Activated T-cell treated with anti-CD3 and anti-CD28 coated beads, Interleukin-2, amount 50 U/mL, for 1 hour (primary cell): ENCODE measurements at regions not wholly inside any gene's neighbourhood (a gene's known extent, or its start where the extent isn't known, plus 50 kb on each side); places are given as distances from the start of the nearest gene placed in this dataset.

Experiments
- DNase-seq: peaks from one replicate; pipeline ENCODE4 v3.0.0-alpha.2; 2020

DNA sequence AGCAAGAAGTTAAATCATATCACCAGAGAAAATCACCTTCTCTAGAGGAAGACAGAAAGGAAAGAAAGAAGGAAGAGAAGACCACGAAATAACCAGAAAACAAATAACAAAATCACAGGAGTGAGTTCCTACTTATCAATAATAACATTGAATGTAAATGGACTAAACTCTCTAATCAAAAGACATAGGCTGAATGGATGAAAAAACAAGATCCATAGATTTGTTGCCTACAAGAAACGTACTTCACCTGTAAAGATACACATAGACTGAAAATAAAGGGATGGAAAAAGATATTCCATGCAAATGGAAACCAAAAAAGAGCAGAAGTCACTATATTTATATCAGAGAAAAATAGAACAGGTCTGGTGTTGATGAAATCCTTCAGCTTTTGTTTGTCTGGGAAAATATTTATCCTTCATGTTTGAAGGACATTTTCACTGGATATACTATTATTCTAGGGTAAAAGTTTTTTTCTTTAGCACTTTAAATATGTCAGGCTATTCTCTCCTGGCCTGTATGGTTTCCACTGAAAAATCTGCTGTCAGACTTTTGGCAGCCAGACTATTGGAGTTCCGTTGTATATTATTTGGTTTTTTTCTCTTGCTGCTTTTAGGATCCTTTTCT is 202.5 kb upstream of the DUSP10 start:
- no peak for DNase-seq

DNA sequence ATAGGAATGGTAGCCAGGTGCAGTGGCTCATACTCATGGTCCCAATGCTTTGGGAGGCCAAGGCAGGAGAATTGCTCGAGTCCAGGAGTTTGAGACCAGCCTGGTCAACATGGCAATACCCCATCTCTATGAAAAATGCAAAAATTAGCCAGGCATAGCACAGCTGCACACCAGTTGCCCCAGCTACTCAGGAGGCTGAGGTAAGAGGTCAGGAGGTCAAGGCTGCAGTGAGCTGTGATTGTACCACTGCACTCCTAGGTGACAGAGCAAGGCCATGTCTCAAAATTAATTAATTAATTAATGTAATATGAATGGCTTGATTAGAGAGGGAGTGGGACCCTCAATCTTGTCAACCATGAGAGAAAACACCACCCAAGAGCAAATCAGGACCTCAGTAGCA is 198.7 kb upstream of the DUSP10 start:
- no peak for DNase-seq

DNA sequence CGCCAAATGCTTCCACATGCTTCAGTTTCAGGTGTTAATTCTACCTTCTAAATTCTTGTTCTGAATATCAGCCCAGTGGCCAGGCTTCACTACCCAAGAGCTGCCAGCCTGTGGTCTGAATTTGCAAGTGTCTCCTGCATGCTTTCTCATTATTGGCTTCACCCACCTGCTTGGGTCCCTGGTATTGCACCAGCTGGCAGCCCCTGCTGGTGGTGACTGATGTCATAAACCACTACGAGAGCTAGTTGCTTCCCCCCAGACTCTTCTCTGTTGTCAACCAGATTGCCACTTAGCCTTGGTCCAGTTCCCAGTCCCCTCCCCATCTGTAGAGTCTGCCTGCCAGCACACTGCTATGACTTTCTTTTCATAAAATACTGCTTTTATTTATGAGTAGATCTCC is 197.7 kb upstream of the DUSP10 start:
- DNase-seq = no peak

DNA sequence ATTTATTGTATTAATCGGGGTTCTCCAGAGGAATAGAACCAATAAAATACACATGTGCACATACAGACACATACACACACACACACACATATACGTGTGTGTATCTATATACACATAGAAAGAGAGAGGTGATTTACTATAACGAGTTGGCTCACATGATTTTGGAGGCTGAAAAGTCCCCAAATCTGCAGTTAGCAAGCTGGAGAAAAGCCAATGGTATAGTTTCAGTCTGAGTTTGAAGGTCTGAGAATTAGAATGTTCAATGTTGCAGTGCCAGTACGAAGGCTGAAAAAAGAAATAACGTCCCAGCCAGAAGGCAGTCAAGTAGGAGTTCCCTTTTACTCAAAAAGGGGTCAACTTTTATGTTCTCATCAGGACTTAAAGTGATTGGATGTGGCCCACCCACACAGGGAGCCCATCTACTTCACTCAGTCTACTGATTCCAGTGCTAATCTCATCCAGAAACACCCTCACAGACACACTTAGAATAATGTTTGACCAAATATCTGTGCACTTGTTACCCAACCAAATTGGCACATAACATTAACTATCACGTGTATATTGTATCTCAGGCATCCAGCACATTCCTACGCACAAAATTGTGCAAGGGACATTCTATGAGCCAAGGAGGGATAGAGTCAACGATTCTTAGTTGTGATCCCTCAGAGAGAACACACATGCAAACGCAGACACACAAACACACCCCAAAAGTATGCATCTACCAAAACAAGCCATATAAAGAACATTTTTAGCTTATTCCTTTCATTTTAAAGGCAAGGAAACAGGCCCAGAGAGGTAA is 195.5 kb upstream of the DUSP10 start:
- no peak for DNase-seq

DNA sequence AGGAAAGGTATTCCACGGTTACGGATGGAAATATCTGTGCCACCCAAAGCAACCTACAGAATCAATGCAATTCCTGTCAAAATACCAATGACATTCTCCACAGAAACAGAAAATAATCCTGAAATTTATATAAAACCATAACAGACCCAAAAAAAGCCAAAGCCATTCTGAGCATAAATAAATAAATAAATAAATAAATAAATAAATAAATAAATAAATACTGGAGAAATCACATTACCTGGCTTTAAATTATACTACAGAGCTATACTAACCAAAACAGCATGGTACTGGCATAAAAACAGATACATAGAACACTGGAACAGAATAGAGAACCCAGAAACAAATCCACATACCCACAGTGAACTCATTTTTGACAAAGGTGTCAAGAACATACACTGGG is 191.9 kb upstream of the DUSP10 start:
- DNase-seq = no peak

DNA sequence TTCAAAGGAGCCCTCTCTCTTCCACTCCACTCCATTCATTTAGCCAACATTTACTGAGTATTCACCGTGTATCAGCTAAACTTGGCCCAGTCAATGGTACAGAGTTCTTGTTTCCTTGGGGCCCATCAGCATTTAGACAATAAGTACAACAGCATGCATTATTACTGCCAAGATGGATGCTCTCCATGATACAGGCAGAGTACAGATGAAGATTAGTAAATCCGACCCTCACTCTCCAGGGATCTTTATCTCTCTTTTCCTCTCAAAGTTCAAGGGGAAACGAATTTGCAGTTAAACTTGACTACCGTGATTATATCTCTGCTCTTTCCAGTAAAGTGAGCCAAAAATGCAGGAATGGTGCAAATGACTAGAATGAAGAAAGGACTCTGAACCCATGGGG is 184.6 kb upstream of the DUSP10 start:
- no peak for DNase-seq

DNA sequence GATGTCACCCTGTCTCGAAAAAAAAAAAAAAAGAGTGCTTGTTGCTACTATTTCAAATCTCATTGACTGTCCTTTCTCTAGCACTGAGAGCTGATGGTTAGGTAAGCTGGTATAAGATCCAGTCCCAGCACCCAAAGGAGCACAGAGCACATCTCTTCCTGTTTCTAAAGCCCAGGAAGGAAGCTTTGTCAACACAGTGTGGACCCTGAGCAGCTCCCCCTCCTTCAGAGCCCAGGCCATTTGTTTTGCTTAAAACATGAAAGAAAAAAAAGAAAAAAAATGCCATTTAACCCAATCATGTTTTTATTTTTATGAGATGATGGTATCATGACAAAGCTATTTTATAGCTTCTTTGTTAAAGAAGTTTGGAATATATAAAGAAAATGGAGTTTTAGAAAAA is 184.1 kb upstream of the DUSP10 start:
- no peak for DNase-seq

DNA sequence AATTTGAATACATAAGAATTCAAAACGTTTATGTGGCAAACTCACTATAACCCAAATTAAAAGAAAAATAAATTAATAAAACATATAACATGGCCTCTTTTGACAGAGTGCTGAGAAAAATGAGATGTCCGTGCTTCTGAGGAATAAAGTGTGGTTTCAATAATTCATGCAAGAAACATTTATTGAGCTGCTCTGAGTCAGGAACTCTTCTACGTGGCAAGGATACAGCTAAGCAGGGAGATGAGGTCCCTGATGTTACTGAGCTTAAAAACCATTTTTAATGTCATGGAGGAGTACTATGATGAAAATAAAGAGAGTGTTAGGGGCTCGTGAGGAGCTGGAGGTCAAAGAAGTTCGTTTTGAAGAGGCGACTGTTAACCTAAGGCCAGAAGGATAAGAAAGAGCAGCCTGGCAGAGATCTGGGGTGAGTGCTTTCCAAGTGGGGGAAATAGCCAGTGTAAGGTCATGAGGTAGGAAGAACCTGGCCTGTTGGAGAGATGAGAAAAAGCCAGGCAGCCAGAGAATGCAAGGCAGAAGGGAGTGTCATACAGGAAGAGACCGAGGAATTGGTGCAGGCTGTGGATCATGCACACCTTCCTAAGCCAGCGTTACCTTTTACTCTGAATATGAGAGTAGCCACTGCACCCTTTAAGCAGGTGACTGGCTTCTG is 182.2 kb upstream of the DUSP10 start:
- DNase-seq = no peak

DNA sequence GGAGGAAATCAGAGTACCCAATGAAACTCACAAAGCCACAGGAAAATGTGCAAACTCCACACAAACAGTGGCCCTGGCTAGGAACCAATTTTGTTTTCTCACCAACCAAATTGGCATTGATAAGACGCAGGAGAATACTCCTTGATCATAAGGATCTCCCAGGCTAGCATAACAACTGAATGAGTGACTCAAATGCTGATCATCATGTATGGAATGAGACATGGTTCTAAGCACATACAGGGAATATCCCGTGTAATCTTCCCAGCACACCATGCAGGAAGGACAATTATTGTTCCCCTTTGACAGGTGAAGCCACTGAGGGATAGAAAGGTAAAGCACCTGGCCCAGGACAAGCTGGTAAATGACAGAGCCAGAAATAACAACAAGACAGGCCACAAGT is 180.0 kb upstream of the DUSP10 start:
- DNase-seq = no peak

DNA sequence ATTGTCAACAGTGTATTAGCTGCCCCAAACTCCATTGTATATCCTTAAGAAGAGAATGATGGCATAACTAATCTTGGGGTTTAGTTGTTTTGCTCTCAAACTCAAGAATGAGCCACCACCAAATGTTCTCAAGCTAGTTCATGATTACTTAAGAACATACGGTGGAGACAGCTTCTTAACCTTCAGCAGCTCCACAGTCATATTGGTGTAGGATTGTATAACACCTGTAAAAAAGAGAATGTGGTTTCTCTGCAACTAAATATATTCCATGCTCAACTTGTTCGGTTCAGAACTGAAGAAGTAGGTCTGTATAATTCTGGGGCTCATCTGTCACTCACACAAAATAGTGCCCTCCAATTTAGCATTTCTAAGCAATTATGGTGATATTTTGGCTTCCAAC is 177.9 kb upstream of the DUSP10 start:
- DNase-seq = no peak

DNA sequence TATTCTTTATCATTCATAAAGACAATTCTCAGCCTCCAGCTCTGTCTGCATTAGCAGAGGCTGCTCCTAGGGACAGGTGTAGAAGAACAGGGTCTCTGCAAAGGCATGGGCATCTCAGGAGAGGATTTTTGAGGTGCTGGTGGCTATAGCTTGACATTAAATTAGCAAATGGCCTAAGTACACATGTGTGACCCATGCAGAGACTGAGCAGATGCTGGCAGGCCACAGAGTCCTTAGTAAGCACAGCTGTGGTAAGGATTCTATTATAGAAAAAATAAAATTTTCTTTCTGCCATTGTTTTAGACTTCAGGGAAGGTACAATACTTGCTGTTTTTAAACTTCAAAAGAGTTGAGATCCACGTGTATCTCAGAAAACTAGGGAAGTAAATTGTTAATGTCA is 177.5 kb upstream of the DUSP10 start:
- DNase-seq = no peak

DNA sequence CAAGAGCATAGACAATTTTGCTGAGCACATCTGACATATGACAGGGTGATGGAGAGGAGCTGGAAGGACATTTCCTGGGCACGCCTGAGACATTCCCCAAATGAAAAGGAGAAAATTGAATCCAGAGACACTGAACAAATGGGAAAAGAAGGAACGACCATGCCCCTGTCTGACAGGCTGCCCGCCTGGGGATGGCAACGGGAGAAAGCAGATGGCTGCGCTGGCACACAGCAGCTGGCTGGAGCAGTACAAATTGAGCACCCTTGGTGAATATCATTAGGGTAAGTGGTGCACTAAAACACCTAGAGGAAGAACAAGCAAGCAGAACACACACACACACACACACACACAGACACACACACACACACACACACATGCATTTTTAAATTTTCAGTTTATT is 174.3 kb upstream of the DUSP10 start:
- no peak for DNase-seq

DNA sequence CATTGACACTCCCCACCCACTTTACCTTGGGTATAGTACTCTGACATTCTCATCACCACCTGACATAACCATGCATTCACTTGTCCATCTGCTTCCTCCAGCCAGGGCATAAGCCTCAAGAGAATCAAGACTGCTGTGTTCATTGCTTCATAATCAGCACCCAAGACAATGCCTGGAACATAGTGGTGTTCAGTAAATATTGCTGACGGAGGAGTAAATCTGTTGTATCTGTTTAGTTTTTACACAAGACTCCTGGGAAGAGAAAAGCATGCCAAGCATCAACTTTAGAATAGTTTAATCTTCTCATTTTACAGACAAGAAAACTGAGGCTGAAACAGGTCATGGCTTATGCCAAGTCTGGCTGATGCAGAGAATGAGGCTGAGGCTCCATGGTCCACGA is 173.9 kb upstream of the DUSP10 start:
- DNase-seq = no peak

DNA sequence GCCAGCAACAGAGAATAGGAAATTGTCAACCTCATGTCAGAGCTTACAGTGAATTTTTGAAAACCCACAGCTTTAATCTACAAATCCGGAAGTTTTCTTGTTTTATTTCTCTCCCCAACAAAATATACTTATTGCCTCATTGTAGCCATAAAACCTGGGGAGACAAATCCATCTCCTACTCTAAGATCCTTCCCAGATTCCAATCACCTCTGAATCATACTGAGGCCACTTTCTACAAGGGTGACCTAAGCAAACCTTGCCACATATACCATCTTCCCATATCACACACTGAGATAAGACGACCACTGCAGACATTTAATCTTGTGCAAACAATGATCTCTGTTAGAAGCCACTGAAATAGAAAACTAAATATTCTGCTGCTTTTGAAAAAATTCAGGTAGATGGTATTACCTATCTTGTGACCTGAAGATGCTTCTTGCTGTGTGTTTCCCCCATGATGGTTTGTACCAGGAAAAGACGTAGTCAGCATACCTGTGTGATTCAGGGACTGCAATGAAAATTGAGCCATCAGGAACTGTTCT is 171.5 kb upstream of the DUSP10 start:
- DNase-seq = no peak

DNA sequence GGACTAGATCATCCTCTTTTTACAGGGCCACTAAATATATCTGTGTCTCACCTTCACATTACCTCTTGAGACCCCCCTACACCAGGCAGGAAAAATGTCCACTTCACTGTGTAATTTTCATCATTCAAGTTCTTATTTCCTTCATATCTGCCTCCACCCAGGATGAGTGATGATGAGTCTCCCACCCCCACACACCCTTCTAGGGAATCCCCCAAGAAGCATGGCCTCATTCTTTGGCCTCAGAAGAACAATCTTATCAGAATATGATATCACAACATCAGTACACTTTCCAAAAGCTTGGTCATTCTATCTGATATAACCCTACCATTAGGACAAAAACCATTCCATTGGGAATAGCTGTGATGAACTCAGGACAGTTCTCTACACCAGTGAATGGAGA is 170.3 kb upstream of the DUSP10 start:
- no peak for DNase-seq

DNA sequence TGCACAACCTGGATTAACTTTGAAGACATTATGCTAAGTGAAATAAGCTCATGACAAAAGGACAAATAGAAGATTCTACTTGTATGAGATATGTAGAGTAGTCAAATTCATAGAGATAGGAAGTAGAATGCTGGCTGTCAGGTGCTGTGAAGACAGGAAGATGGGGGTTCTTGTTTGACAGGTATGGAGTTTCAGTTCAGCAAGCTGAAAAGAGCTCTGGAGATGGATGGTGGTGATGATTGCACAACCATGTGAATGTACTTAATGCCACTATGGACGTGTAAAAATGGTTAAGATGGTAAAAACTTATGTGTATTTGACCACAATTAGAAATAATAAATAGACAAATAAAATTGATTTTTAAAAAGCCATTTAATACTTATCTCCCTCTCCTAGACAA is 169.8 kb upstream of the DUSP10 start:
- DNase-seq = no peak

DNA sequence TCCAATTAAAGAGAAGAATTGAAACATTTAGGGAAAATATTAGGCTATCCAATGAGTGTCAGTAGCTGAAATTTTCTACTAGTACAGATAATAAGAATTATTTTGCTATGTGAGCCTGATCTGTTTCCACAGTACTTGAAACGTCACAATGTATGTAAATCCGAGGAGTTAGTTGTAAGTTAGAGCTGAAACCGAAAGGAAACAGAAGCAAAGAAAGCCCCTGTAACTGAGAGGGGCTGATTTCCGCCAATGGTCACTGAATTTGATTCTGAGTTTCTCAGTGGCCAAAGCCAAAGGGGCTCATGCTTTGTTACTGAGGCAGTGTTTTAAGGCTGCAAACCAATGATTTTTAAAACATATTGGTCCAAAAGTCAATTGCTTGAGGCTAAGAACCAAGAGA is 168.3 kb upstream of the DUSP10 start:
- no peak for DNase-seq

DNA sequence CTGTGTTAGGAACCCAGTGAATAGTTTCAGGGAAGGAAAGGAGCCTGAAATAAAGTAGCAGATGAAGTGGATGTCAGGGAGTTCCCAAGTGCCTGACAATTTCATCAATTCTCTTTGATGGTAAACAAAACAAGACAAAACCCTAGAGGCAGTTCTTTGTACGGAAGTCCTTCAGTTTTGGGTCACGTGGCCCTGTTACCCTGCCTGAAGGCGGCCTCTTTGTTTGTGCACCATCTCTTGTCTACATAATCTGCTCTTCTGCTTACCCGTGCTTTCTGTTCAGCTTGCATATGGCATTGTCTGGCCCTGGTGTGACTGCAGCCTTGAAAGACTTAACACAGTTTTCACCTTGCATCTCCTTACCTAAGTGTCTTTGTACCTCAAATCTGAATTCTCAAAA is 166.7 kb upstream of the DUSP10 start:
- DNase-seq = no peak

DNA sequence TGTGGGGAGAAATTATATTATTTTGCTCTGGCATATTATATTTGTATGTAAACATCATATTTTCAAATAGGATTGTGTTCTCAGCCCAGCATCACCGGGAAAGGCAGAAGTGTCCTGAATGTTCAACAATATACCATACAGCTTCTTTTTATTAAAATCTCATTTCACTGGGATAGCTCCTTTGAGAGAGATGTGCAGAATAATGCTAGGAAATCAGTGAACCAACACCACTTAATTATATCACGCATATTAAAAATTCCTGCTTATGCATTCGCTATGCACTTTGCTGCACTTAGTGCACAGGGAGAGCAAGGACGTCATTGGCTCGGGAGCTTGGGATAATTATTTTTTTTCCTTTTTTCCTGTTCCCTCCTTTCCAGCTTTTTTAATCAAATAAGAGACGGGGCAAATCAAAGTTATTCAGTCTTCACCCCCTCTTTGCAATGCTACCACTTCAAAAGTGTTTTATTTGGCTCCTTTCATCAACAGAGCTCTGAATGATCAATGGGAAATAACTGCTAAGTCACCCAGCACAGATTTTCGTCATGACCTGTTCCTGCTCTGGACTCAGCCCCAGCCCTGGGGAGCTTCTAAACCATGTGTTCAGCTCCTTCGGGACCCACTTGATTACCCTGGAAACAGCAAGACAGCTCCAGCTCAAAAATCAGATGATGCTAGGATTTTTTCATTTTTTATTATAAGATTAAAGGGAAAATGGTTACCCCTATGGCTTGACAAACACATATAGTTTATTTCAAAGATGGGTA is 165.5 kb upstream of the DUSP10 start:
- no peak for DNase-seq

DNA sequence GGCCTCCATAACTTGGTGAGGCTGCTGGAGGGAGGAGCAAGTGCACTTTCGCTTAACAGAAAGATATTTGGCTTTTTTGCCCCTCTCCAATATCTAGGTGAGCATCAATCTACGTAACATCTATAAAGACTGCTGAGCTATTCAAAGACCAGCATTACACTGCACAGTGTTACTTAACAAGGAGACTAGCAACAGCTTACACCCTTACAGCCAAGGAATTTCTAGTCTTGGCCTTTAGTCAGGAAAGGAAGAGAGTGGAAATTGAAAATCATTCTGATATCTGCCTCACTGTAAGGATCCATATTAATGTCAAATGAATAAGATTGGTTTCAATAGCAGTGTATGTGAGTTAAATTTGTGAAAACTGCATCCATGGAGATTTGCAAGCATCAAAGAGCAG is 163.9 kb upstream of the DUSP10 start:
- DNase-seq = no peak

DNA sequence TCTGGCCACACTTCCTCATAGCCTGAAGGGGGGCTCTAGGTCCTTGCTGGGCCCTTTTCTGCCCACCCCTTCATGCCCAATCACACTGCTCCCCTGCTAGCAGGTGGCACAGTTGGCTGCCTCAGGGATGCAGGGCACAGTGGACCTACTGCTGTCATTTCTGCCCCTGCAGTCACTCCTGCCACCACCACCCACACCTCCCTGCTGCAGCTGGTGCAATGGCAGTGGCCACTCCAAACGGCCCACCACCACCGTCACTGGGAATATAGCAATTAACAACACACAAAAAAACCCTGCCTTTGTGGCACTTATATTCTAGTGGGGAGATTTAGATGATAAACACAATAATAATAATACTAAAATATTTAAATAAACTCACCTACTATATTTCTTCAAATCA is 162.4 kb upstream of the DUSP10 start:
- no peak for DNase-seq

DNA sequence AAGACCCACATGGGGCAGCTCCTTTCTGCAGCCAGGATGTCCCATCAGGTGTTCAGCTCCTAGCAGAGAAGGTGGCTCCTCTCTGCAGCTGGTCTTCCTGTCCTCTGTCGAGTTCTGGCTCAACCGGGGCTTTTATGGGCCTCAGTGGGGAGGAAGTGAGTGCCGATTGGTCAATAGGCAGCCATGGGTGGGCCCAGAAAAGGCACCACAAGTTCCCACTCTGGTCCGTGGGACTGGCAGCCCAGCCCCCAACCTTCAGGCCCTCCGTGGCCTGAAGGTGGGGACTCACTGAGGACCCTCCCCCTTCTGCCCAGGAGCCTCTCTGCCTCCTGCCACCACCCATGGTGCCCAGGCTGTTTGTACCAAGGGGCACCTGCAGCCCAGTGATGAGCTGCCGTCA is 161.7 kb upstream of the DUSP10 start:
- DNase-seq = no peak

DNA sequence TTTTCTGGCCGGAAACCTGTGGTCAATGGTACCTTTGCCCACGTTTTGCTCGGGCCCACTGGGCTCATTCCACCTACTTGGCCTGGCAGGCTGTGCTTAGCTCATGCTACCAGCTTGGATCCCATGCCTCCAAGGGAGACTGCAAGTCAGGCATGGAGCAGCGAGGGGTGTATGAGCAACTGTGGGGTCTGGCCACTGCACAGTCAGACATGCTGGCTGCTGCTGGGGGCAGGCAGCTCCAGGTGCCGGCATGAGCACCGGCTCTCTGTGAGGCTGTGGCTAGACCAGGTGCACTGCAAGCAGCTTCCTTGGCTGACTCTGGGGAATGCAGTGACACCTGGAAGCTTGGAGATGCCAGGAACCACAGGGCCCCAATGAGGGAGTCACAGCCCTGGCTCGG is 161.1 kb upstream of the DUSP10 start:
- no peak for DNase-seq
